Trophoblast cell (in vitro differentiated cells and primary cell): ENCODE measurements at regions not wholly inside any gene's neighbourhood (a gene's known extent, or its start where the extent isn't known, plus 50 kb on each side); places are given as distances from the start of the nearest gene placed in this dataset.

Source experiments
- DNase-seq, 2 donors: peaks; one replicate each; pipeline ENCODE4 v3.0.0-alpha.2; 2016
- H2AFZ ChIP-seq: 2 replicates; pipeline ENCODE4 v1.6.1; 2013; ENCODE audit warnings: low read length, moderate library complexity, mild to moderate bottlenecking; ENCODE audit not compliant: insufficient read depth, poor library complexity
- H2AK5ac ChIP-seq: 2 replicates; pipeline ENCODE4 v1.6.1; 2013; ENCODE audit warnings: mild to moderate bottlenecking, low read length
- H2BK120ac ChIP-seq: 2 replicates; pipeline ENCODE4 v1.6.1; 2013; ENCODE audit warnings: low read length, mild to moderate bottlenecking, moderate library complexity; ENCODE audit not compliant: insufficient read depth, poor library complexity
- H2BK12ac ChIP-seq: 2 replicates; pipeline ENCODE4 v1.6.1; 2013; ENCODE audit warnings: mild to moderate bottlenecking, low read length, moderate library complexity
- H2BK5ac ChIP-seq: 2 replicates; pipeline ENCODE4 v1.6.1; 2013; ENCODE audit warnings: low read length, low read depth, moderate library complexity, mild to moderate bottlenecking; ENCODE audit not compliant: poor library complexity
- H3K14ac ChIP-seq: 2 replicates; pipeline ENCODE4 v1.6.1; 2013; ENCODE audit warnings: mild to moderate bottlenecking, low read length
- H3K18ac ChIP-seq: 2 replicates; pipeline ENCODE4 v1.6.1; 2013; ENCODE audit warnings: mild to moderate bottlenecking, low read length
- H3K23ac ChIP-seq: 2 replicates; pipeline ENCODE4 v1.6.1; 2013; ENCODE audit warnings: low read length
- H3K27ac ChIP-seq: 2 replicates; pipeline ENCODE4 v1.5.1; 2013; ENCODE audit warnings: low read depth, mild to moderate bottlenecking, inconsistent platforms, low read length, moderate library complexity
- H3K27me3 ChIP-seq: 2 replicates; pipeline ENCODE4 v1.6.1; 2013; ENCODE audit warnings: inconsistent platforms, mild to moderate bottlenecking, low read length, moderate library complexity; ENCODE audit not compliant: insufficient read depth
- H3K36me3 ChIP-seq, 2 experiments: 1 replicate in 1 of 2; 2 replicates in 1 of 2; pipeline ENCODE4 v1.6.1; 2013; ENCODE audit warnings: low read length in 2 of 2, mild to moderate bottlenecking in 2 of 2, moderate library complexity in 1 of 2; ENCODE audit not compliant: insufficient read depth in 2 of 2, control insufficient read depth in 1 of 2
- H3K4ac ChIP-seq: 2 replicates; pipeline ENCODE4 v1.6.1; 2013; ENCODE audit warnings: low read depth, mild to moderate bottlenecking, low read length, moderate library complexity
- H3K4me1 ChIP-seq, 2 experiments: 1 replicate in 1 of 2; 2 replicates in 1 of 2; pipeline ENCODE4 v1.6.1; 2013; ENCODE audit warnings: low read length in 2 of 2, mild to moderate bottlenecking in 2 of 2, moderate library complexity in 1 of 2; ENCODE audit not compliant: insufficient read depth in 2 of 2, control insufficient read depth in 1 of 2
- H3K4me2 ChIP-seq: 2 replicates; pipeline ENCODE4 v1.6.1; 2013; ENCODE audit warnings: inconsistent platforms, mild to moderate bottlenecking, low read length, moderate library complexity
- H3K4me3 ChIP-seq: 2 replicates; pipeline ENCODE4 v1.5.1; 2013; ENCODE audit warnings: mild to moderate bottlenecking, low read depth, low read length, inconsistent platforms
- H3K79me1 ChIP-seq: one replicate; pipeline ENCODE4 v1.6.1; 2013; ENCODE audit warnings: low read length
- H3K79me2 ChIP-seq: 2 replicates; pipeline ENCODE4 v1.6.1; 2013; ENCODE audit warnings: low read length, mild to moderate bottlenecking; ENCODE audit not compliant: control insufficient read depth, insufficient read depth, poor library complexity
- H3K9ac ChIP-seq: 2 replicates; pipeline ENCODE4 v1.6.1; 2013; ENCODE audit warnings: mild to moderate bottlenecking, low read length
- H3K9me3 ChIP-seq: 2 replicates; pipeline ENCODE4 v1.6.1; 2013; ENCODE audit warnings: low read depth, mild to moderate bottlenecking, control low read depth, inconsistent platforms, low read length; ENCODE audit not compliant: insufficient read depth
- H4K12ac ChIP-seq: 2 replicates; pipeline ENCODE4 v1.6.1; 2013; ENCODE audit warnings: low read depth, mild to moderate bottlenecking, low read length, moderate library complexity
- H4K8ac ChIP-seq: 2 replicates; pipeline ENCODE4 v1.6.1; 2013; ENCODE audit warnings: low read depth, mild to moderate bottlenecking, low read length, moderate library complexity
- H4K91ac ChIP-seq: one replicate; pipeline ENCODE4 v1.6.1; 2013; ENCODE audit warnings: low read depth, mild to moderate bottlenecking, low read length, moderate library complexity
- WGBS: extraction: QIAGEN DNeasy Blood & Tissue Kit; methylation state at CpG from one replicate; pipeline ENCODE4 v1.1.7; 2013; ENCODE audit warnings: missing lambda C conversion rate; ENCODE audit not compliant: insufficient read length, insufficient coverage; ENCODE audit errors: extremely low coverage; 5-methylcytosine and 5-hydroxymethylcytosine counted together

DNA sequence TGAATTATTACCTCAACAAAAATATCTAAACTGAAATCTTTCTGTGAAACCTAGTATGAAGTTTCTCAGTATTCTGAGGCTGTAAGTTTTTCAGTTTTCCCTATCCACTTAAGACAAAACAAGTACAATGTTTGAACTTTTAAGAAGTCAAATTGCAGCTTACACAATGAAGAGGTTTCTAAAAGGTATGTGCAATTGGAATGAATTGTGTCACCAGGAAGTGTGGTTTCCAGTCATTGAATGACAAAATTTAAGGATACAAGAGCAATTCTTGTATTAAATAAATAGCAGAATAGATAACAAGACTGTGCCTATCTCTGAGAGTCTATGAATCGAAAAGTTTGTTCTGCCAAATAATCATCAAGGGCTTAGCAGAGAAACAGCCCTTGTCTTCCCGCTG lies 207.3 kb downstream of the ANKRD50 start:
- H4K12ac ChIP-seq = no peak overlapping the region
- H4K91ac ChIP-seq = no peak overlapping the region
- no peak overlapping the region for H4K8ac ChIP-seq
- no peaks in the 10 kb centered on the region for H3K27me3 ChIP-seq
- no peak overlapping the region for H3K9ac ChIP-seq
- H3K4me1 ChIP-seq = no peaks in the 10 kb centered on the region
- H3K18ac ChIP-seq = no peak overlapping the region
- H3K79me2 ChIP-seq = no peaks in the 10 kb centered on the region
- no peak overlapping the region for H2BK12ac ChIP-seq
- no peak overlapping the region for H3K27ac ChIP-seq
- no CpG with 5 or more reads among the region's 2 CpGs for WGBS
- H3K4me3 ChIP-seq = no peak overlapping the region
- H3K9me3 ChIP-seq = no peaks in the 10 kb centered on the region
- no peak overlapping the region for H2AFZ ChIP-seq
- H2BK5ac ChIP-seq = no peak overlapping the region
- no peaks in the 10 kb centered on the region for H3K36me3 ChIP-seq
- no peak overlapping the region for H3K23ac ChIP-seq
- H3K79me1 ChIP-seq = no peaks in the 10 kb centered on the region
- H3K4me2 ChIP-seq = no peak overlapping the region
- peak in 1 of 2 donors; percentile 34 for DNase-seq
- H2BK120ac ChIP-seq = no peak overlapping the region
- H2AK5ac ChIP-seq = no peak overlapping the region
- no peak overlapping the region for H3K14ac ChIP-seq
- H3K4ac ChIP-seq = no peak overlapping the region

- H3K4me2 ChIP-seq = no peak overlapping the region
- no peak overlapping the region for H4K12ac ChIP-seq
- H3K4me1 ChIP-seq = no peaks in the 10 kb centered on the region
- H2BK5ac ChIP-seq = no peak overlapping the region
- H4K91ac ChIP-seq = no peak overlapping the region
- no CpG with 5 or more reads among the region's 2 CpGs for WGBS
- no peaks in the 10 kb centered on the region for H3K79me1 ChIP-seq
- no peaks in the 10 kb centered on the region for H3K27me3 ChIP-seq
- H3K4ac ChIP-seq = no peak overlapping the region
- no peak overlapping the region for H3K4me3 ChIP-seq
- H3K9me3 ChIP-seq = no peaks in the 10 kb centered on the region
- H3K14ac ChIP-seq = no peak overlapping the region
- H2AFZ ChIP-seq = no peak overlapping the region
- H3K79me2 ChIP-seq = no peaks in the 10 kb centered on the region
- H3K23ac ChIP-seq = no peak overlapping the region
- H3K9ac ChIP-seq = no peak overlapping the region
- no peak overlapping the region for H2BK12ac ChIP-seq
- H3K36me3 ChIP-seq = no peaks in the 10 kb centered on the region
- H2AK5ac ChIP-seq = no peak overlapping the region
- no peak overlapping the region for H4K8ac ChIP-seq
- DNase-seq = no peak
- no peak overlapping the region for H2BK120ac ChIP-seq
- H3K18ac ChIP-seq = no peak overlapping the region
- H3K27ac ChIP-seq = no peak overlapping the region
Measured at GRCh38 chr4:124509151-124509550, 203.4 kb downstream of the ANKRD50 start.

GRCh38 chr4:124514588-124514987 lies 197.9 kb downstream of the ANKRD50 start:
- Histone ChIP-seq H3K14ac (no peak overlapping the region), H3K4ac (no peak overlapping the region), H2BK12ac (no peak overlapping the region), H4K12ac (no peak overlapping the region), H3K4me1 (no peaks in the 10 kb centered on the region), H3K9me3 (no peaks in the 10 kb centered on the region), H3K4me3 (no peak overlapping the region), H3K79me2 (no peaks in the 10 kb centered on the region), H3K27me3 (no peaks in the 10 kb centered on the region), H4K91ac (no peak overlapping the region), H3K9ac (no peak overlapping the region), H2AK5ac (no peak overlapping the region), H2BK5ac (no peak overlapping the region), H3K18ac (no peak overlapping the region), H3K4me2 (no peak overlapping the region), H3K79me1 (no peaks in the 10 kb centered on the region), H3K27ac (no peak overlapping the region), H2AFZ (no peak overlapping the region), H3K23ac (no peak overlapping the region), H2BK120ac (no peak overlapping the region), H4K8ac (no peak overlapping the region), H3K36me3 (no peaks in the 10 kb centered on the region)
- DNase-seq = no peak
- WGBS = no CpG with 5 or more reads among the region's 2 CpGs

DNA sequence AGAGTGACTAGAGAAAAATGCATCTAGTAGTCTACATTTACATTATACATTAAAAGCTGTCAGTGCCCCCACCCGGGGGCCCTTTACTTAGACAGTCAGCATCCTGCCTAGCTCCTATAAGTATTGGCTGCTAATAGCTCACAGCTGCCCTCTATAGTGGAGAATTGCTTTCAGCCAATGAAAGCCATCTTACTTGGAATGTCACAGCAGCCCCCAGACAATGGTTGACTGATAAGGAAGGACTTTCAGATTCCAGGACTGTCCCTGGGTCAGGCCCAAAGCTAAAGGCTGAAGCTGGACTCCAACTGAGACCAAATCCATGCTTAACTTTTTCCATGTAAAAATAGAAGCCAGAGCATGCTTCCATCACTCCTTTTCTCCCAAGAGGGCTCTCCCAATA lies 196.9 kb downstream of the ANKRD50 start:
- Histone ChIP-seq H3K79me2 (no peaks in the 10 kb centered on the region), H3K4me3 (no peak overlapping the region), H3K9me3 (no peaks in the 10 kb centered on the region), H2BK120ac (no peak overlapping the region), H4K8ac (no peak overlapping the region), H3K23ac (no peak overlapping the region), H3K4ac (no peak overlapping the region), H3K36me3 (no peaks in the 10 kb centered on the region), H3K27me3 (no peaks in the 10 kb centered on the region), H4K91ac (no peak overlapping the region), H4K12ac (no peak overlapping the region), H3K14ac (no peak overlapping the region), H2BK5ac (no peak overlapping the region), H3K18ac (no peak overlapping the region), H3K27ac (no peak overlapping the region), H3K4me2 (no peak overlapping the region), H2AFZ (no peak overlapping the region), H2AK5ac (no peak overlapping the region), H3K4me1 (no peaks in the 10 kb centered on the region), H2BK12ac (no peak overlapping the region), H3K79me1 (no peaks in the 10 kb centered on the region), H3K9ac (no peak overlapping the region)
- no CpG with 5 or more reads among the region's 1 CpG for WGBS
- no peak for DNase-seq
